Right cardiac atrium (tissue), 5 donors: ENCODE measurements at regions not wholly inside any gene's neighbourhood (a gene's known extent, or its start where the extent isn't known, plus 50 kb on each side); places are given as distances from the start of the nearest gene placed in this dataset.

Source experiments
- ATAC-seq, 2 donors: fragments of 200-7000 bp; cut with Tn5 transposase; one replicate each; pipeline versions ENCODE4 v1.8.0 to v1.9.1; 2020; ENCODE audit warnings: moderate library complexity in 2 of 2, mild to moderate bottlenecking in 1 of 2
- DNase-seq, 3 donors: peaks; one replicate each; pipeline ENCODE4 v3.0.0-alpha.2; 2020
- H3K27ac ChIP-seq: one replicate; pipeline ENCODE4 v1.5.1; 2013; ENCODE audit warnings: mild to moderate bottlenecking, low read length, control low read depth, moderate library complexity
- H3K27me3 ChIP-seq: one replicate; pipeline ENCODE4 v1.6.1; 2013; ENCODE audit not compliant: control insufficient read depth, insufficient read depth
- H3K4me1 ChIP-seq: one replicate; pipeline ENCODE4 v1.6.1; 2013; ENCODE audit warnings: low read length; ENCODE audit not compliant: control insufficient read depth, insufficient read depth
- H3K4me3 ChIP-seq: one replicate; pipeline ENCODE4 v1.5.1; 2013; ENCODE audit warnings: low read length, control low read depth
- H3K9me3 ChIP-seq: one replicate; pipeline ENCODE4 v1.6.1; 2013; ENCODE audit warnings: low read length; ENCODE audit not compliant: control insufficient read depth
- WGBS: extraction: QIAGEN DNeasy Blood & Tissue Kit; methylation state at CpG from one replicate; pipeline ENCODE4 v1.1.7; 2013; 5-methylcytosine and 5-hydroxymethylcytosine counted together
- intact Hi-C, 4 donors: fragments of 100-400 bp; cut with DNase I; formaldehyde crosslinking; loops; one replicate each; pipeline versions ENCODE4 v1.11.0 to v1.14.0; 2022 to 2023
- donor health status: healthy with polysubstance abuse.
- donor health status: DM: no; HTN: yes; CAD: no.
- donor health status: DM: no; HTN: no; CAD: no.
- donor health status: DM: no; HTN: yes; CAD: no; lungs with severe emphysema.
- donor health status: DM: yes; HTN: yes; CAD: no.

GRCh38 chr3:153096731-153097131 is 65.3 kb upstream of the RAP2B start:
- DNase-seq (no peak), ATAC-seq (peak in 1 of 2 donors; percentile 13)
- Histone ChIP-seq H3K9me3 (no peaks in the 10 kb centered on the region), H3K4me3 (no peak overlapping the region), H3K27ac (no peak overlapping the region), H3K4me1 (no peaks in the 10 kb centered on the region), H3K27me3 (no peaks in the 10 kb centered on the region)
- intact Hi-C loops = no loop called here
- 70% methylated on average over 7 of the region's 7 CpGs for WGBS

- Histone ChIP-seq H3K4me3 (no peak overlapping the region), H3K4me1 (no peaks in the 10 kb centered on the region), H3K27ac (no peak overlapping the region), H3K27me3 (no peaks in the 10 kb centered on the region), H3K9me3 (no peaks in the 10 kb centered on the region)
- intact Hi-C loops = no loop called here
- ATAC-seq (no peak), DNase-seq (no peak)
Measured at GRCh38 chr3:153097213-153097612, 64.8 kb upstream of the RAP2B start.

GRCh38 chr3:153099131-153099530 is 62.9 kb upstream of the RAP2B start:
- intact Hi-C loops = no loop called here
- ATAC-seq (no peak), DNase-seq (no peak)
- no peaks in the 10 kb centered on the region for H3K9me3 ChIP-seq
- no peak overlapping the region for H3K4me3 ChIP-seq
- WGBS = 95% methylated on average over 9 of the region's 9 CpGs
- H3K27me3 ChIP-seq = no peaks in the 10 kb centered on the region
- H3K4me1 ChIP-seq = no peaks in the 10 kb centered on the region
- H3K27ac ChIP-seq = no peak overlapping the region

GRCh38 chr3:153103406-153103945 is 58.5 kb upstream of the RAP2B start:
- no peaks in the 10 kb centered on the region for H3K9me3 ChIP-seq
- no peaks in the 10 kb centered on the region for H3K27me3 ChIP-seq
- ATAC-seq (no peak), DNase-seq (no peak)
- 56% methylated on average over 2 of the region's 2 CpGs for WGBS
- no peak overlapping the region for H3K27ac ChIP-seq
- no peak overlapping the region for H3K4me3 ChIP-seq
- no peaks in the 10 kb centered on the region for H3K4me1 ChIP-seq
- intact Hi-C loops = no loop called here

GRCh38 chr3:153110041-153110440 is 52.0 kb upstream of the RAP2B start:
- H3K4me3 ChIP-seq = no peak overlapping the region
- ATAC-seq (no peak), DNase-seq (no peak)
- intact Hi-C loops = no loop called here
- no peaks in the 10 kb centered on the region for H3K27me3 ChIP-seq
- no peak overlapping the region for H3K27ac ChIP-seq
- H3K4me1 ChIP-seq = no peaks in the 10 kb centered on the region
- WGBS = 87% methylated on average over 2 of the region's 2 CpGs
- H3K9me3 ChIP-seq = no peaks in the 10 kb centered on the region

- no peak for DNase-seq
- WGBS = 91% methylated on average over 3 of the region's 3 CpGs
- H3K9me3 ChIP-seq = no peaks in the 10 kb centered on the region
- ATAC-seq = no peak
- no peaks in the 10 kb centered on the region for H3K27me3 ChIP-seq
- intact Hi-C loops = no loop called here
- H3K4me1 ChIP-seq = no peaks in the 10 kb centered on the region
- no peak overlapping the region for H3K27ac ChIP-seq
- no peak overlapping the region for H3K4me3 ChIP-seq
Measured at GRCh38 chr3:153111016-153111415, 51.0 kb upstream of the RAP2B start.
